Colon (tissue), 2 donors: ENCODE measurements at regions not wholly inside any gene's neighbourhood (a gene's known extent, or its start where the extent isn't known, plus 50 kb on each side); places are given as distances from the start of the nearest gene placed in this dataset.
"Not testable (repeated sequence)": the region's sequence is repeated elsewhere in the genome, so short reads cannot be mapped to it uniquely, and the experiment has no call there.

Source experiments
- FAIRE-seq: peaks from 2 replicates; lab custom pipeline; 2012; peaks lifted over from hg19 to GRCh38; lab: Jason Lieb, UNC
- donor health status: control.
- donor health status: control.

DNA sequence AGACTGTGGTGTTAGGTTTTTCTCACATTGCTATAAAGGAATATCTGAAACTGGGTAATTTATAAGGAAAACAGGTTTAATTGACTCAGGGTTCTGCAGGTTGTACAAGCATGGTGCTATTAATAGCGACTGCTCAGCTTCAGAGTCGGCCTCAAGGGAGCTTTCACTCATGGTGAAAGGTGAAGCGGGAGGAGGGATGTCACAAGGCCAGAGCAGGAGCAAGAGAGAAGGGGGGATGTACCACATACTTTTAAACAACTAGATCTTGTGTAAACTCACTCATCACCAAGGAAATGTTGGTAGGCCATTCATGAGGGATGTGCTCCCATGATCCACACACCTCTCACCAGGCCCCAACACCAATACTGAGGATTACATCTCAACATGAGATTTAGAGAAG is 313.2 kb downstream of the UBE2NL start:
- FAIRE-seq = not testable (repeated sequence)

DNA sequence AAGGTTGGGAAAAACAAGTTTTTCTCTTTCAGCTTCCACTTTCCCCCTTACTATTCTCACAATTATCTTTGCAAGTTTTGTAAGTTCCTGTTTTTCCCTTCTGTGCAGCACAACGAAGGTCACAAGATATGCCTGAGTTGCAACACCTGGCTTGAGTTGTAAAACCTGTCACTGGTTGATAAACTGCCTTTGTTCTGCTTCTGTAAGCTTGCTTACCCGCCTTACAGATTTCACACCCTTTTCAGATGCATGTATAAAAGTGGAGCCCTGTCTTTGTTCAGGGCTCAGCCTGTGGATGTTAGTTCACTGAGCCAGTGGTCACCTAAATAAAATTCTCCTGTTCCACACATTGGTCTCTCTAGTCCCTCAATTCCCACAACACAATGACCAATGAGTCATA is 318.9 kb downstream of the UBE2NL start:
- FAIRE-seq = not testable (repeated sequence)

DNA sequence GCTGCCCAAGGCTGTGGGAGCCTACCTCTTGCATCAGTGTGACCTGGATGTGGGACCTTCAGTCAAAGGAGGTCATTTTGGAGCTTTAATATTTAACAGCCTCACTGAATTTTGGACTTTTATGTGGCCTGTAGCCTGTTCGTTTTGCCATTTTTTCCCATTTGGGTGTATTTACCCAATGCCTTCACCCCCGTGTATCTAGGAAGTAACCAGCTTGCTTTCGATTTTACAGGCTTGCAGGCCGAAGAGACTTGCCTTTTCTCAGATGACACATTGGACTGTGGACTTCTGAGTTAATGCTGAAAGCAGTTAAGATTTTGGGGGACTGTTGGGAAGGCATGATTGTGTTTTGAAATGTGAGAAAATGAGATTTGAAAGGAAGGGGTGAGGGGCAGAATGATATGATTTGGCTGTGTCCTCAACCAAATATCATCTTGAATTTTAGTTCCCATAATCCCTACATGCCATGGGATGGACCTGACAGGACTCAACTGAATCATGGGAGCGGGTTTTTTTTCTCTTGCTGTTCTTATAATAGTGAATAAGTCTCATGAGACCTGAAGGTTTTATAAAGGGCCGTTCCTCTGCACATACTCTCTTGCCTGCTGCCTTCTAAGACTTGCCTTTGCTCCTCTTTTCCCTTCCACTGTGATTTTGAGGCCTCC is 324.6 kb downstream of the UBE2NL start:
- not testable (repeated sequence) for FAIRE-seq

DNA sequence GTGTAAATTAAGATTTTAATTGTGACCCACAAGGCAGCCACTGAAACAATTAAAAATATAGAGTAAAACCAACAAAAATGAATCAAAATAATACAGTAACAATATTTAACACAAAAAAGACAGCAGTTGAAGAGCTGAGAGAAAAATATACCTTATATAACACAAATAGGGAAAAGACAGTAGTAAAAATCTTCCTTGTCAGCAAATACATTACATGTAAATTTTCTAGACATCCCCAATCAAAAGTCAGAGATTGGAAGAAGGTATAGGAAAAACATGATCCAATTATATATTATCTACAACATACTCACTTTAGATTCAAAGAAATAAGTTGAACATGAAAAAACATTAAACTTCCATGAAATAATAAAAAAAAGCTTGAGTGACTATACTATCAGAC is 330.8 kb downstream of the UBE2NL start:
- no peak for FAIRE-seq

DNA sequence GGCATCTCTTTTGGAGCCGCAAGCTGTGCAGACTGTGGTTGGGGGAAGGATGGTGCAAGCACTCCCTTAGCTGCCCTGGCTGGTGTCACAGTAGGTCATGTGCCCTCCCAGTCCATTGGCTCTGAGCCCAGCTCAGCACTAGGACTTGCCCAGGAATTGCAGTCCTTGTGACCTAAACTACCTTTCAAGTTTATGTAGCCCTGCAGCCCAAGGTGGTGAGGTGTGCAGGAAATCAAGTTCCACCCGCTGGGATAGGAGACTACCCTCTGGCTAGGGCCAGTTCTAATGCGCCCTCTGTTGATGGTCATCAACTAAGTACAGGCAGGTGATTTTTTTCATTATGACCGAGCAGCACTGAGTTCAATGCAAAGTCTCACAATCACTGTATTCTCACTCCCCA is 335.2 kb downstream of the UBE2NL start:
- FAIRE-seq = no peak

DNA sequence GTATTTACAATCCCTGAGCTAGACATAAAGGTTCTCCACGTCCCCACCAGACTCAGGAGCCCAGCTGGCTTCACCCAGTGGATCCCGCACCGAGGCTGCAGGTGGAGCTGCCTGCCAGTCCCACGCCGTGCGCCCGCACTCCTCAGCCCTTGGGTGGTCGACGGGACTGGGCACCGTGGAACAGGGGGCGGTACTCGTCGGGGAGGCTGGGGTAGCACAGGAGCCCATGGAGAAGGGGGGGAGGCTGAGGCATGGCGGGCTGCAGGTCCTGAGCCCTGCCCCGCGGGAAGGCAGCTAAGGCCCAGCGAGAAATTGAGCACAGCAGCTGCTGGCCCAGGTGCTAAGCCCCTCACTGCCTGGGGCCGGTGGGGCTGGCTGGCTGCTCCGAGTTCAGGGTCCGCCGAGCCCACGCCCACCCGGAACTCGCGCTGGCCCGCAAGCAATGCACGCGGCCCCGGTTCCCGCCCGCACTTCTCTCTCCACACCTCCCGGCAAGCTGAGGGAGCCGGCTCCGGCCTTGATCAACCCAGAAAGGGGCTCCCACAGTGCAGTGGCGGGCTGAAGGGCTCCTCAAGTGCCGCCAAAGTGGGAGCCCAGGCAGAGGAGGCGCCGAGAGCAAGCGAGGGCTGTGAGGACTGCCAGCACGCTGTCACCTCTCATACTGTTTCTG is 347.4 kb downstream of the UBE2NL start:
- FAIRE-seq = not testable (repeated sequence)

DNA sequence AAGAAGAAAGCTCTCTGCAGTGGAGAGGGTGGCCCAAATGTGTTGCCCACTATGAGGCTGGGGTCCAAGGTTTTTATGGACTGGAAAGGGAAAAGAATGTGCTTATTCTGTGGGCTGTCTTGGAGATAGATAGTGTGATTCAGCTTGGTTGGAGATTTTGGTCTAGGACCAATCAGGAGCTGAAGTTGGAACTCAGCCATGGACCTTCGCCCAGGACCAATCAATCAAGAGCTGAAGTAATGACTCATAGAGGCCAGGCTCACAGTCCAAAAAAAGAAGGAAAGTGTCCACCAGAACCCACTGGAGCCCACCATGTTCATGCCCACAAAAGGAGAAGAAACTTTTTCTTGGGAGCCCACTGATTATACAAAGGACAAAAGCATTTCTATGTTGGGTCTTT is 369.5 kb downstream of the UBE2NL start:
- no peak for FAIRE-seq

DNA sequence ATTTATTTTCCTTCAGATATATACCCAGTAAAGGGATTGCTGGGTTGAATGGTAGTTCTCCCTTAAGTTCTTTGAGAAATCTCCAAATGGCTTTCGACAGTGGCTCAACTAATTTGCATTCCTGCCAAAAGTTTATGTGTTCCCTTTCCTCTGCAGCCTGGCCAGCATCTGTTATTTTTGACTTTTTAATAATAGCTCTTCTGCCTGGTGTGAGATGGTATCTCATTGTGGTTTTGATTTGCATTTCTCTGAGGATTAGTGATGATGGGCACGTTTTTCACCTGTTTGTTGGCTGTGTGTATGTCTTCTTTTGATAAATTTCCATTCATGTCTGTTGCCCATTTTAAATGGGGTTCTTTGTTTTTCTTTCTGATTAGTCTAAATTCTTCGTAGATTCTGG is 375.2 kb downstream of the UBE2NL start:
- no peak for FAIRE-seq

DNA sequence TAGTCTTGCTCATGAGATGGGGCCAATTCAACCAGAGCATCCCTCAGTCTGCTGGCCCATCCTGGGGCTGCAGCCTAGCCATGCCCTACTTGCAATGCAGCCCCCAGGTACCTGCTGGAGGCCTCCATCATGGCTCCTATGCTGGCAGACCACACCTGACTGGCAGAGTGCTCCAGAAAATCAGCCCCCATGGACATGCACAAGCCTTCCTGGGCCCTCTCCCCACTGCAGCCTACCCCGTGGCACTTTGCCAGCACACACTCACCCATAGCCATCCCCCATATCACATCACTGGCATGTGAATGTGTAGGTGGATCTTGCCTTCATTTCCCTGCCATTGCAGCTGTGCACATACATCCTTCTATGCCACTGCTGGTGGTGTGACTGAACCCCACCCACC is 381.8 kb downstream of the UBE2NL start:
- FAIRE-seq = no peak

DNA sequence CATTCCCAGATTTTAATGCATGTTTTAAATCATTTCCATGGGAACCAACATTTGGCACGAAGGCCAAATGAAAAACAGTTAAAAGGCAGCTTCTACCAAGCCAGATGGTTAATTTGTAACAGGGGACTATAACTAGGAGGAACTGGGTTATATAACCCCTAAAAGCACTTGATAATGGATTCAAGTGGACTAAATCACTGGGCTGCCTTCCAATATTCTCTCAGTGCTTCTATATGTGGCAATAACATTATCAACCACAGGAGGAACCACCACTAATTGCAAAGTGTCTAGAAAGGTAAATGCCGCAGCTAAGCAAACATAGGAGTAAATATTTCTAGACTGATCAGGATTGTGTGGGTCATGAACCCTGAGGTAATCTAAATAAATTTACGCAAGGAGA is 391.5 kb downstream of the UBE2NL start:
- FAIRE-seq = no peak

DNA sequence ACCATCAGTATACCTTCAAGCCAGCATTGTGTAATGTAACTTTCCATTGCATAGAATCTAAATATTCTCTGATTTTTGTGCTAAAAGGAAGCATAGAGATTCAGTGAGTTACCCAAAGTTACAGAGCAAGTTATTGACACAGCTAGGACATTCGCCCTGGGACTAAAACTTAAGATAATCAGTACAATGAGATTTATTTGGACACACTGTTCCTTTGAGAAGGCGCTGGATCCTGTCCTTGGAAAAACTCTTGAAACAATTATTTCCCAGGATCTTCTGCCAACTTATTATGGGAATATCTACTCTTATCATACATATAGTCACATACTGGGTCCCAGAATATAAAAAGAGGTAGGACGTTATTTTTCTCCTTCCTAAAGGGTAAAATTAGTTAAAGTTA is 392.0 kb downstream of the UBE2NL start:
- no peak for FAIRE-seq

DNA sequence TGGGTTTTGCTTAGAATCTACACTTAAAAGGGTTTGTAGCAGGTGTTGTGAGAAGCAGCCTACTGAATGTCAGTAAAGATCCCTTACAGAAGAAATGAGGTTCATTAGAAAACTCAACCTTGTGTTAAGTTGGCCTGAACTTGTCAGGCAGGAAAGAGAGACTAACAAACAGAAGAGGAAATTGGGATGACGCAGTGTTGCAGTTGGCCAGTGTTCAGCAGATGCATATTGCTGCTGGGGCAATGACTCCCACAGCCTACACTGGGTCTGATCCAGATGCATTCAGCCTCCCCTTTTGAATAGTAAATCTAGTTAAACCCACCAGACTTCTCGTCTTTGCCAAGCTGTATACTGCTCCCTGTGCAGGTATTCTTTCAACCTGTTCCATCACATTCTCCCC is 409.4 kb downstream of the UBE2NL start:
- no peak for FAIRE-seq

DNA sequence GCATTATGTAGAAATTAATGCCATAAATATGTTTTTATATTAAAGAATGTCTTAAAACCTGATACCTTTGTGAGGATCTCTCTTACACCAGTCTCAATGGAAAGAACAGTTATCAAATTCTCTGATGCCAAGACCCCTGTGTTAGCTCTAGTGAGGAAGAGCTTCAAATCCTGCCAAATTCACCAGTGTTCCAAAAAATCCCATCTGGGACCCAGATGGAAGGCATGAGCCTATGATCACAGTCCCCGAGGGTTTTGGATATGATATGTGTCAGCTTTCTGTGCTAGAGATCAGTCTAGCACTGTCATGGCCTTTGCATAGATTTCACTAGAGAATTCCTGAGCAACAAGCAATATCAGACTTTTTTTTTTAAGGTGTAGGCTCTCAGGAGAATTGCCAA is 412.1 kb downstream of the UBE2NL start:
- FAIRE-seq = no peak

DNA sequence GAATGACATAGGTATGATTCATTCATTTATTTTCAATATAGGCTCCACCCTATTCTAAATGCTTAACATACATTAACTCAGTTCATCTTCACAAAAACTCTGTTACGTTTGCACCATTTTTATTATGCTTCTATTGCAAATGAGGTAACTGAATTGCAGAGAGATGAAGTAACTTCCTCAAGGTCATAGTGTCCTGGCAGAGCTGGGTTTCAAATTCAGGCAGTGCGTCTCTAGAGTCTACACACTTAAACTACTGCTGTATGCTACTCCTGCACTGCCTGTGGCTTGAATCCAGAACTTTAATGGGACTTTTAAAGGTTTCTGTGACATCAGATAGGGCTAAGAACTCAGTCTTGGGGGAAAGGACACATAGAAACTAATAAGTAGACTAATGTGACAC is 413.4 kb downstream of the UBE2NL start:
- FAIRE-seq = no peak

DNA sequence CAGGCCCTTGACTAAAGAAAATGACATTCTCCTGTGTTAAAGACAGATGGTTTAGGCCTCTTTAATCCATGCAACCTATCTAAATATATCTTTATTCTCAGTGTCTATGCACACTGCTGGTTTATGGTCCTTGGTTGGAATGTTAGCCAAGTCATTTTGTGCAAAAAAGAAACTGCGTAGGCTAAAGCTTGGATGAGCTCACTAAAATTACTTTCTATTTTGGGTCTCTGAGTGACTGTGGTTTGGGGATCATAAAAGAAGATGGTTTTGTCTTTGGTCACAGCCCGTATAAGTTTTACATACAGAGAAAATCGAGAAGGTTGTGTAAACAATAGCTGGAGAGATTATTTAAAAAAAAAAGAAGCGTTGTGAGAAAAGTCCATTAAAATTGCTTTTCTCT is 443.6 kb downstream of the UBE2NL start:
- no peak for FAIRE-seq

DNA sequence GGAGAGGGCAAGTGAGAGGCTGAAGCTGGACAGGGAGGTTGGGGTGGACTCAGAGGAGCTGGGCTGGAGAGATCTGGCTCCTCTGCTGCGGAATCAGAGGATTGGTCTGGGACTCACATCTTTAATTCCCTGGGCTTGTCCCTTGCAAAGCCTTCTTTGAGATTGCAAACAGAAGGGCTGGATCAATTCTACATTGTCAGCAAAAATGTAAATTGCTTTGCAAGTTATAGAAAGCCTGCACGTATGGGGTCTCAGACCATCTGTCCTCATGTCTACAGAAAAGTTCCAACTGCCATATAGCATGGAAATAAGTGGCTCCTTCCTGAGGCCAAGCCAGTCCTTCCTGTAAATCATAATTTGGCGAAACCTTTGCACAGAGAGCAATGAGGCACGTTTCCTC is 449.6 kb downstream of the UBE2NL start:
- no peak for FAIRE-seq

DNA sequence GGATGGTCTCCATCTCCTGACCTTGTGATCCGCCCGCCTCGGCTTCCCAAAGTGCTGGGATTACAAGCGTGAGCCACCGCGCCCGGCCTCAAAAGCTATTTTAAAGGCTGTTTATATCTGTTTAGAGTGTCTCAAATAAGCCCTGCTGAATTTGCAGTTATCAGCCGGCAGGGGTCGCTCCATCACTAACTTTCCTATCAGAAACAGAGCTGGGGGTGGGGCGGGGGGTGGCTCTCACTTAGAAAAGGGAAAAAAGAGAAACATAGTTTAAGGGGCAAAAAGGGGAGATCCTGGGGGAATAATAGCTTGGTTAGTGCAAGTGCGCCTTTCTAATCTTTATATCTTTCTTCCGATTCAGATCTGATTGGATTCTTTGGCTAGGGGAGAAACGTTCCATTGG is 450.7 kb downstream of the UBE2NL start:
- no peak for FAIRE-seq

DNA sequence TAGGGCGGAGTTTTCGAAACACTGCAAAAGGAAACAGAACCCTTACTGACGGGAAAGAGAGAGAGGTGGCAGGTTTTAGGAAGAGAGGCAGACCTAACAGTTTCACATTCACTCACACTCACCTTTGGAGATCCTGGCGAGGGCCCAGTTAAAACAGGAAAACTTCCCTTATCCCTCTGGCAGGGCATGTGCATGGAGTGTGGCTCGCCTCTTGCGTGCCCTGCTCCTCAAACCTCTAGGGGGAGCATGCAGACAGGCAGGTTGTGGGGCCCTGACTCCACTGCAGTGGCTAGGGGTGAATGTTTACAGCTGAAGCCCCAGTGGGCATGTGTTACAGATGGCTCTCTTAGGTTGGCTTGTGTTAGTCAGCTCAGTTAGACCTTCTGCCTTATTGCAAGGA is 451.5 kb downstream of the UBE2NL start:
- no peak for FAIRE-seq

DNA sequence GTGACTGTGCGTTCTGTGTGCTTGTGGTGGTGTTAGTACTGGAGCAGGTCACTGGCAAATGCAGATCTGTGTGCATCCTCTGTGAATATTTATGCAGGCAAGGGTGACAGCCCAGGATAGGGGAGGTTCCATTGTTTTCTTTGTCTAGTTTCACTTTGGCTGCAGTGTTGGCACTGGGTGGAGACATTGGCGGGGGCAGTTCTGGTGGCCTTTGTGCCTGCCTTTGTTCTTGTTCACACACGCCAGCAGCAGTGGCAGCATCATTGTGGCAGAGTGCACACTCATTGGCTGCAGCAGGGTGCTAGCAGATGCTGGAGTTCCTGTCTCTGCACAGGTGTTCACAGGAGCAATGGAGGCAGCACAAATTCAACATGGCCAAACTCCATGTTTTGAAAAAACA is 495.3 kb downstream of the UBE2NL start:
- FAIRE-seq = no peak

DNA sequence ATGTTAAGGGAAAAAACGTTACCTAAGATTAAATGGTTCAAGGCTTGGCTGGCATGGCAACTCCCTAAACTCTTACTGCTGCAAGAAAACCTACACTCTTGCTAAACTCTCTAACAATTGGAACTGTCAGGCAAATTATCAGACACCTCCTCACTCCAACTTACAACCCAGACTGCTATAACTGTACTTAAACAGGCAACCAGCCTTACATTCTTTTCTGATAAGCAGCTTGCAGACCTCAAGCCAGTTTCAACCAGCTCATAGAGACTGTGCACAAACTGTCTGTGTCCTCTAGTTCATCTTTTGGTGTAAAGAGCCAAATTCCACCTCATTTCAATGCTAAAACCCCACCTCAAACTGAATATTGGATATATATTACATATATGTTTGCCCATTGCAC is 504.9 kb downstream of the UBE2NL start:
- no peak for FAIRE-seq
